Fibroblast of the conjunctiva (primary cell): ENCODE measurements at regions not wholly inside any gene's neighbourhood (a gene's known extent, or its start where the extent isn't known, plus 50 kb on each side); places are given as distances from the start of the nearest gene placed in this dataset.
"Not testable (repeated sequence)": the region's sequence is repeated elsewhere in the genome, so short reads cannot be mapped to it uniquely, and the experiment has no call there.

ENCODE experiments used
- DNase-seq: peaks from one replicate; pipeline ENCODE4 v3.0.0-alpha.2; 2010; ENCODE audit warnings: low read depth

DNA sequence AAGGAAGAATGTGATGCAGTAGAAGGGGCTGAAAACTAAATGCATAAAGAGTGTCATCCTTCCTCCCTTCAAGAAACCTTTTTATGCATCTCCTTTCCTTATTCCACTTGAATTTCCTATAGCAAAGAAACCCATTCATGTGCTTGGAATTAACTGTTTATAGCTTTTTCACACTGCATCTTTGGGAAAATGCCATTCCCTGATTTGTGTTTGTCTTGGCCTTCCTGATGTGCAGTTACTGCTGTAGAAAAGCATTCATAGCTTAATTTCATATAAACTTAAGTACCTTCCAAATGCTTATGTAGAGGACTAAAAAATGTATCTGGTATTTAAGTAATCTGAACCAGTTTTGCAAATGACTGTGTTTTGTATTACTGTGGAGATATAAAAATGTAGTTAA, 61.8 kb downstream of the SDR9C7 start:
- no peak for DNase-seq

GRCh38 chr12:56867216-56867615, 67.0 kb downstream of the SDR9C7 start:
- no peak for DNase-seq

DNA sequence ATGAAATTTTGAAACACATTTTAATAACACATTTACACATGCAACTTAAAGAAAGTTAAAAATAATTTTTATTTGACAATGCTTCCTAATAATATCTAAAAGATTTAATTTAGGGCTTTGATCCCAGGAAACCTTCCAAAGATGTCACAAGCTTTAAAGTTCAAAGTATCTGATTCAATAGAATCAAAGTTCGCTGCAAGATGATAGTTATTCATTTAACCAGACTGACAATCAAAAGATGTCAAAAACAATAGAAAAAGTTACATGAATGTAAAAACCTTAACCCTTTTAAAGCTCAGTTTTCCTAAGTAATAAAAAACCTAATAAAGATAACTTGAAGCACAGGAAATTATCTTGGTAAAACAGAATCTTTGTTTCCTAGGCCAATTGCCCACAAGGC, 67.7 kb downstream of the SDR9C7 start:
- no peak for DNase-seq

DNA sequence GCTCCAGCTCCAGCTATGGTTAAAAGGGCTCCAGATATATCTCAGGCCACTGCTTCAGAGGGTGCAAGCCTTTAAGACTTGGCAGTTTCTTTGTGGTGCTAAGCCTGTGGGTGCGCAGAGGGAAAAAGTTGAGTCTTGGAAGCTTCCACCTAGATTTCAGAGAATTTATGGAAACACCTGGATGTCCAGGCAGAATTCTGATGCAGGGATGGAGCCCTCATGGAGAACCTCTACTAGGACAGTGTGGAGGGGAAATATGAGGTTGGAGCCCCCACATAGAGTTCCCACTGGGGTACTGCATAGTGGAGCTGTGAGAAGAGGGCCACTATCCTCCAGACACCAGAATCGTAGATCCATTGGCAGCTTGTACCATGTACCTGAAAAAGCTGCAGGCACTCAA, 69.9 kb downstream of the SDR9C7 start:
- DNase-seq: no peak

DNA sequence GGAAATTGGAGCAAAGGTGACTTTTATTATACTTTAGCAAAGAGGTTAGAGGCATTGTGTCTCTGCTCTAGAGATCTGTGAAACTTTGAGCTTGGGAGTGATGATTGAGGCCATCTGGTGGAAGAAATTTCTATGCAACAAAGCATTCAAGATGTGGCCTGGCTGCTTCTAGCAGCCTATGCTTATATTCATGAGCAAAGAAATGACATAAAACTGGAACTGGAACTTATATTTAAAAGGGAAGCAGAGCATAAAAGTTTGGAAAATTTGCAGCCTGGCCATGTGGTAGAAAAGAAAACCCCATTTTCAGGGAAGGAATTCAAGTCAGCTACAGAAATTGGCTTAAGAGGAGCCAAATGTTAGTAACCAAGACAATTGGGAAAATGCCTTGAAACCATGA, 70.4 kb downstream of the SDR9C7 start:
- DNase-seq: no peak

GRCh38 chr12:56862264-56862663, 71.9 kb downstream of the SDR9C7 start:
- DNase-seq: no peak

DNA sequence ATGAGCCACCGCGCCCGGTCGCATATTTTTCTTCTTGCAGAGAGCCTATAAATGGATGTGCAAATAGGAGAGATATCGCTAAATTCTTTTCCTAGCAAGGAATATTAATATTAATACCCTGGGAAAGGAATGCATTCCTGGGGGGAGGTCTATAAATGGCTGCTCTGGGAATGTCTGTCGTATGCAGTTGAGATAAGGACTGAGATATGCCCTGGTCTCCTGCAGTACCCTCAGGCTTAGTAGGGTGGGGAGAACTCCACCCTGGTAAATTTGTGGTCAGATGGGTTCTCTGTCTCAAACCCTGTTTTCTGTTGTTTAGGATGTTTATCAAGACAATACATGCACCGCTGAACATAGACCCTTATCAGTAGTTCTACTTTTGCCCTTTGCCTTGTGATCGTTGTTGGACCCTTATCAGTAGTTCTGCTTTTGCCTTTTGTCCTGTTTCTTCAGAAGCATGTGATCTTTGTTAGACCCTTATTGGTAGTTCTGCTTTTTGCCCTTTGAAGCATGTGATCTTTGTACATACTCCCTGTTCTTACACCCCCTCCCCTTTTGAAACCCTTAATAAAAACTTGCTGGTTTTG, 80.7 kb downstream of the SDR9C7 start:
- not testable (repeated sequence) for DNase-seq

GRCh38 chr12:56851462-56851861, 82.7 kb downstream of the SDR9C7 start:
- no peak for DNase-seq

- no peak for DNase-seq
Measured at GRCh38 chr12:56840922-56841321, 77.8 kb downstream of the HSD17B6 start.

DNA sequence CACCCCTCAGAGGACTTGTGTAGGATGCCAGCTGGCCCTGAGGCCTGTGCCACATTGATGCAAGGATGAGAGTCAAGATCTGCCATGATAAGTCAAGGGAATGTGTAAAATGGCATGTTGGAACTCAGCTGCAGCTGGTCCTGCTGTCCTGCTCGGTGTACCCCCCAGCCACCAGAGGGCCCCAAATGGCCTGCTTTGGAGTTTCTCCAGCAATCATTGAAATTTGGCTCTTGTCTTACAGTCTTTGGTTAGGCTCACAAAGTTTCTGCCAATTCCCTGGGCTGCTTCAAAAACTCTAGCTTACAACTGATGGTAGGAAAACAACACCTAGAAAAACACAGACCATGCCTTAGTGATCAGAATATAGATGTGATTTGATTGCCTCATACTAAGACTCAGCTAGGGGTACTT, 76.8 kb downstream of the HSD17B6 start:
- DNase-seq: peak; percentile 10

- DNase-seq: no peak
Measured at GRCh38 chr12:56839489-56839848, 76.3 kb downstream of the HSD17B6 start.

DNA sequence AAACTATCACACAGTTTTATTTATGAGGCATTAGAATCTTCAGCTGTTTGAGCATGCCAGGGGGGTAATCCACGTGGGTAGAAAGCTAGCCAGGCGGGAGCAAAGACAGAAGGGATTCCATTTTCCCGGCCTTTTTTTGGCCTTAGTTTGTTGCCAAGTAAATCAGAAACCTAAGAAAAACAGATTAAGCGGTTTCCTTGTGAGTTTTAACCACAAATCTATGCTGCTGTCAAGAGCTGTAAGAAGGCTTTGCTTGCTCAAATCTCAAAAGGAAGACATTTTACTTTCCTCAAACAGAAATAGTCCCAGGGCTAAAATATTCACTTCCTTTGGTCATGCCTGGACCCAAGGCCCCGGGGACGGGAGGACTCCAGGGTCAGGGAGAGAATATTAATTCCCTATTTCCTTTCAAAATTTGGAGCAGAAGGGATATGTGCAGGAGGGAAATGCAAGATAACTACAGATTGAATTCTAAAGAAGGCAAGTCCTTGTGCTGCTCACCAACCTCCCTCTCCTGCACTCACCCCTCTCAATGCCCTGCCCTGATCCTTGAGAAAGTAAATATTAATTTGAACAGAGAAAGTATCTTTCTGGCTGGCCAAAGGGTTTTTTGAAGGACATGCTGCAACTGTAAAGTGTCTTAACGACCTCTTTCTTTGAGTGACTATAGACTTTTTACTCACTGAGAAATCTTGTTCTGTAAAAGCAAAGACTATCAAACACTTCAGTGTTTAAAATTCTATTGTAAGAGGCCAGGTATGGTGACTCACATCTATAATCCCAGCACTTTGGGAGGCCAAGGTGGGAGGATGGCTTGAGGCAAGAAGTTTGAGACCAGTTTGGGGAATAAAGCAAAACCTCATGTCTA, 75.7 kb downstream of the HSD17B6 start:
- DNase-seq: no peak
